ENCODE measurements at regions not wholly inside any gene's neighbourhood (a gene's known extent, or its start where the extent isn't known, plus 50 kb on each side); places are given as distances from the start of the nearest gene placed in this dataset.

DNA sequence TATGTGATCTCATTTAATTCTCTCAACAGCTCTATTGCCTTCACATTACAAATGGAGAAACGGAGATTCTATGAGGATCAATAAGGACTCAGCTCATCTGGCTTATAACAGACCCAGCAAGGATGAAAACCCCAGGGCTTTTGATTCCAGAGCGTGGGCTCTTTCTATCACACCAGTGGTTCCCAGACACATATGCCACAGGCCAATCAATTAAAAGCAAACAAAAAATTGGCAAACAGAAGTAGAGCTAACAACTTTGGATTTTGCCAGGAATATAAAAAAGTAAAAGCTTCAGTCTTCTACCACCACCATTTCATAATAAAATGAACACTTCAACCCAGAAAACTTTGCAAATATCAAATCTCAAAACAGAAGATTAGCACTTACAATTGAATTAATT, 71.1 kb upstream of the FAT3 start:
- no peak overlapping the region for H2AFZ ChIP-seq (ENCODE audit: low read depth, low read length)
- ChIA-PET CTCF (no interaction called here), POLR2A (no interaction called here)
- dilution Hi-C loops (cut with MboI; ENCODE audit: extremely low pct_ligation_motif_present, low sequenced_read_pairs) (no loop called here), intact Hi-C loops (cut with micrococcal nuclease) (no loop called here)
- no peak overlapping the region for H3K4me3 ChIP-seq (replicated peaks in 1 of 3; ENCODE audit: insufficient read depth in 1 of 3, low read depth in 1 of 3, low read length in 3 of 3)
- no peaks in the 10 kb centered on the region for H4K20me1 ChIP-seq (replicated peaks; ENCODE audit: control insufficient read depth, extremely low read depth, insufficient read depth, low read length)
- no peaks in the 10 kb centered on the region for H3K79me2 ChIP-seq (ENCODE audit: control insufficient read depth, insufficient read depth, low read length)
- no TSS peak for BruUV-seq (replicated peaks)
- H3K9ac ChIP-seq (replicated peaks; ENCODE audit: extremely low read depth, insufficient read depth, low read length), result no peak overlapping the region
- no peaks in the 10 kb centered on the region for H3K4me1 ChIP-seq (ENCODE audit: control insufficient read depth, extremely low read depth, insufficient read depth, low read length)
- no peak for DNase-seq (ENCODE audit: low read depth, low spot score)
- H3K27me3 ChIP-seq (ENCODE audit: control insufficient read depth in 2 of 2, insufficient read depth in 2 of 2, low read length in 2 of 2), result no peaks in the 10 kb centered on the region
- TF ChIP-seq, protein P1, sequence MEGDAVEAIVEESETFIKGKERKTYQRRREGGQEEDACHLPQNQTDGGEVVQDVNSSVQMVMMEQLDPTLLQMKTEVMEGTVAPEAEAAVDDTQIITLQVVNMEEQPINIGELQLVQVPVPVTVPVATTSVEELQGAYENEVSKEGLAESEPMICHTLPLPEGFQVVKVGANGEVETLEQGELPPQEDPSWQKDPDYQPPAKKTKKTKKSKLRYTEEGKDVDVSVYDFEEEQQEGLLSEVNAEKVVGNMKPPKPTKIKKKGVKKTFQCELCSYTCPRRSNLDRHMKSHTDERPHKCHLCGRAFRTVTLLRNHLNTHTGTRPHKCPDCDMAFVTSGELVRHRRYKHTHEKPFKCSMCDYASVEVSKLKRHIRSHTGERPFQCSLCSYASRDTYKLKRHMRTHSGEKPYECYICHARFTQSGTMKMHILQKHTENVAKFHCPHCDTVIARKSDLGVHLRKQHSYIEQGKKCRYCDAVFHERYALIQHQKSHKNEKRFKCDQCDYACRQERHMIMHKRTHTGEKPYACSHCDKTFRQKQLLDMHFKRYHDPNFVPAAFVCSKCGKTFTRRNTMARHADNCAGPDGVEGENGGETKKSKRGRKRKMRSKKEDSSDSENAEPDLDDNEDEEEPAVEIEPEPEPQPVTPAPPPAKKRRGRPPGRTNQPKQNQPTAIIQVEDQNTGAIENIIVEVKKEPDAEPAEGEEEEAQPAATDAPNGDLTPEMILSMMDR (IDR thresholded peaks at IDR 0.05; ENCODE audit: extremely low read depth in 1 of 2, insufficient read depth in 1 of 2, low read depth in 1 of 2, low read length in 2 of 2), result no peak
- TF ChIP-seq MYC (IDR thresholded peaks at IDR 0.05; ENCODE audit: low read depth, low read length) (no peak), POLR2AphosphoS5 (IDR thresholded peaks at IDR 0.05; ENCODE audit: insufficient read depth, low read depth, low read length) (no peak), JUN (IDR thresholded peaks at IDR 0.05; ENCODE audit: borderline replicate concordance, insufficient read depth, insufficient read length, low read depth) (no peak), POLR2A (IDR thresholded peaks at IDR 0.05; ENCODE audit: low read depth, low read length) (no peak), GATA2 (IDR thresholded peaks at IDR 0.05; ENCODE audit: insufficient read depth, insufficient read length, low read depth, low read length) (no peak), EZH2 (IDR thresholded peaks at IDR 0.05; ENCODE audit: borderline replicate concordance, low read depth, low read length, severe bottlenecking) (no peak), FOS (IDR thresholded peaks at IDR 0.05; ENCODE audit: borderline replicate concordance, insufficient read depth, low read length) (no peak)
- TF ChIP-seq, protein P2, sequence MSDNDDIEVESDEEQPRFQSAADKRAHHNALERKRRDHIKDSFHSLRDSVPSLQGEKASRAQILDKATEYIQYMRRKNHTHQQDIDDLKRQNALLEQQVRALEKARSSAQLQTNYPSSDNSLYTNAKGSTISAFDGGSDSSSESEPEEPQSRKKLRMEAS (IDR thresholded peaks at IDR 0.05; ENCODE audit: insufficient read depth, insufficient read length), result no peak
- no peaks in the 10 kb centered on the region for H3K9me1 ChIP-seq (replicated peaks; ENCODE audit: control insufficient read depth, extremely low read depth, insufficient read depth, low read length)
- peaks cover 2% of the 10 kb centered on the region for H3K9me3 ChIP-seq (replicated peaks; ENCODE audit: control insufficient read depth, insufficient read depth, low read length)
- H3K27ac ChIP-seq (ENCODE audit: insufficient read depth, low read depth, low read length), result no peak overlapping the region
- FAIRE-seq, result no peak
- H3K36me3 ChIP-seq (ENCODE audit: control insufficient read depth in 2 of 2, extremely low read depth in 1 of 2, insufficient read depth in 2 of 2, low read length in 2 of 2), result no peaks in the 10 kb centered on the region
- no peak overlapping the region for H3K4me2 ChIP-seq (ENCODE audit: insufficient read depth, low read length)

Data from endothelial cell of umbilical vein (primary cell).